ENCODE measurements at regions not wholly inside any gene's neighbourhood (a gene's known extent, or its start where the extent isn't known, plus 50 kb on each side); places are given as distances from the start of the nearest gene placed in this dataset.

DNA sequence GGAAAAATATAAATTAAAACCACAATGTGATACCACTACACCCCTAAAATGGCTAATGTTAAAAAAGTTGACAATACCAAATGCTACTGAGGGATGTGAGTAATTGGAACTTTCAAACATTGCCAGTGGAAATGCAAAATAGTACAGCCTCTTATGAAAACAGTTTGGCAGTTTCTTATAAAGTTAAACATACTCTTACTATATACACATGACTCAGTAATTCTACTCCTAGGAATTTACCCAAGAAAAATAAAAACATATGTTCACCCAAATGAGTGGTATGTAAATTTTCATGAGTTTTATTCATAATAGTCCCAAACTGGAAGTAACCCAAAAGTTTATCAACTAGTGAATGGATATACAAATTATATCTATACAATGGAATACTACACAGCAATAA lies 228.0 kb downstream of the CYP26B1 start:
- DNase-seq, result no peak

DNA sequence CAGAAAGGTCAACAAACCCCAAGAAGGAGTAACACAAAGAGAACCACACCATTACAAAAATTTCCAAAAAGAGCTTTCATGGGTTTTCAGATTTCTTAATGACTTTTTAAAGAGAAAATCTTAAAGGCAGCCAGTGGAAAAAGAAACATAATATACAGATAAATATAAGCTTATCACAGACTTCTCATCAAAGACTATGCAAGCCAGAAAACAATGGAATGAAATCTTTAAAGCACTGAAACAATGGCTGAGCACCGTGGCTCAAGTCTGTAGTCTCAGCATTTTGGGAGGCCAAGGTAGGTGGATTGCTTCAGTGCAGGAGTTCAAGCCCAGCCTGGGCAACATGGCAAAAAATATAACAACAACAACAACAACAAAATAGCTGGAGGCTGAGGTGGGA lies 237.4 kb downstream of the CYP26B1 start:
- no peak for DNase-seq

GRCh38 chr2:71908798-71909197 lies 238.9 kb downstream of the CYP26B1 start:
- DNase-seq, result no peak

- no peak for DNase-seq
Observed at GRCh38 chr2:71907503-71907902, 240.2 kb downstream of the CYP26B1 start.

- DNase-seq, result no peak
Observed at GRCh38 chr2:71906357-71906973, 241.2 kb downstream of the CYP26B1 start.

DNA sequence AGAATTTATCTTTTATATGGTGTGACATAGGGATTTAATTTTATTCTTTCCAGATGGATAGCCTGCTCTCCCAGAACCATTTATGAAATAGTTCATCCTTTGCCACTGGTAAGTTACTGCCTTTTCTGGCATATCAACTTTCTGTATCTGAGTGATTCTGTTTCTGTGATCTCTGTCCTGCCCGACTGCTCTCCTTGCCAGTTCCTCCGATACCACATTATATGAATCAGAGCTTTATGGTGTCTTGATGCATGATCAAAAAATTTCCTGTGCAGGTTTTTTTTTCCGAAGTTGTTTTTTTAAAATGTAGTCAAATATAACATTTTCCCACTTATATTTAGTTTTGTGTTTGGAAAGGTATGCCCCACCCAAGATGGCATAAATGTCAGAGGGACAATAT lies 242.5 kb downstream of the CYP26B1 start:
- no peak for DNase-seq

- no peak for DNase-seq
Observed at GRCh38 chr2:71903841-71904240, 243.8 kb downstream of the CYP26B1 start.

- DNase-seq, result no peak
Observed at GRCh38 chr2:71901466-71901865, 246.2 kb downstream of the CYP26B1 start.

- DNase-seq, result no peak
Observed at GRCh38 chr2:71898851-71899681, 248.6 kb downstream of the CYP26B1 start.

GRCh38 chr2:71898375-71898774 lies 249.3 kb downstream of the CYP26B1 start:
- no peak for DNase-seq

DNA sequence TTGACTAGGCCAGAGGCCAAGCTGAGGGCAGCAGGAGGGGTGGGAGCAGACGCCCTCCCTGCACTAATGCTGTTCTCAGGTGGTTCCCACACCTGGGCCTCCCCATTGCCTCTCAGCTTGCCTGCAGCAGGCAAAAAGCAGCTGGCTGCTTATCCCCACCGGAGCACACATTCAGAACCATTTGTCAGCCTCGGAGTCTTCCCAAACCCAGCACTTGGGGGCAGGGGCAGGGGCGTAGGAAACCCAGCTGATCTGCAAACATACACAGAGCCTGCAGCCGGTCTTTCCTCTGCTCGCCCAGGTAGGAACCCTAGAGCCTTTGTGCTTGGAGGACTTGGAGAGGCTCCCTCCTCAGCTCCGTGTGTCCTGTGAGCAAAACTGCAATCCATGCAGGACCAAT lies 249.8 kb downstream of the CYP26B1 start:
- DNase-seq, result no peak

GRCh38 chr2:71897137-71897480 lies 250.6 kb downstream of the CYP26B1 start:
- no peak for DNase-seq

DNA sequence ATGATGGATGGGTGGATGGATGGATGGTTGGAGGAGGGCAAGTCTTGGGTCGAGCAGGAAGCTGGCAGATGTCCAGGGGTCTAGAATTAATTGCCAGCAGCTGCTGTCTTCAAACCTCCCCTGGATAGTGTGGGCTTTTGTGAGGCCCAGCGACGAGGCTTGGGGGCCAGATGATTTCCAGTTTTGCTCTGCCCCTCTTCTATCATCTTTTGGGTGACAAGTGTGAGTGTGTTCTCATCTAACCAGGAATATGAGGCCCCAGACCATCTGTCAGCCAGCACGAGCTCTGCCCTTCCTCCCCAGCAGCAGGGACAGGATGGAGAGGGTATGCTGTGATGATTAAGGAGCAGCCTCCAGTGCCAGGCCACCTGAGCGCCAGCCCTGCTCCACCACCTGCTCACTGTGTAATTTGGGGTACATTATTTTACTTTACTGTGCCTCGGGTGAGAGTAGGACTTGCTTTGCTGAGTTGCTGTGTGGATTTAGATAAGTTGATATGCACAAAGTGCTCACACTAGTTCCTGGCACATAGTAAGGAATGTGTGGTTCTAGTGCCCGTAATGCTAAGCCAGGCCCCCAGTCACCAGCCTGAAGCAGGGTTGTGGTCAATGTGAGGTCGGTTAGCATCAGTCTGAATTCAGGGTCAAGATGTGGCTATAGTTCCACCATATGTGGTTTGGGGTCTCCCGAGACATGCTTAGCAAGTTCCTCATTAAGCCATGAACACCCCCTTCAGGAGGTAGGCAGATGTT lies 251.1 kb downstream of the CYP26B1 start:
- DNase-seq, result no peak

DNA sequence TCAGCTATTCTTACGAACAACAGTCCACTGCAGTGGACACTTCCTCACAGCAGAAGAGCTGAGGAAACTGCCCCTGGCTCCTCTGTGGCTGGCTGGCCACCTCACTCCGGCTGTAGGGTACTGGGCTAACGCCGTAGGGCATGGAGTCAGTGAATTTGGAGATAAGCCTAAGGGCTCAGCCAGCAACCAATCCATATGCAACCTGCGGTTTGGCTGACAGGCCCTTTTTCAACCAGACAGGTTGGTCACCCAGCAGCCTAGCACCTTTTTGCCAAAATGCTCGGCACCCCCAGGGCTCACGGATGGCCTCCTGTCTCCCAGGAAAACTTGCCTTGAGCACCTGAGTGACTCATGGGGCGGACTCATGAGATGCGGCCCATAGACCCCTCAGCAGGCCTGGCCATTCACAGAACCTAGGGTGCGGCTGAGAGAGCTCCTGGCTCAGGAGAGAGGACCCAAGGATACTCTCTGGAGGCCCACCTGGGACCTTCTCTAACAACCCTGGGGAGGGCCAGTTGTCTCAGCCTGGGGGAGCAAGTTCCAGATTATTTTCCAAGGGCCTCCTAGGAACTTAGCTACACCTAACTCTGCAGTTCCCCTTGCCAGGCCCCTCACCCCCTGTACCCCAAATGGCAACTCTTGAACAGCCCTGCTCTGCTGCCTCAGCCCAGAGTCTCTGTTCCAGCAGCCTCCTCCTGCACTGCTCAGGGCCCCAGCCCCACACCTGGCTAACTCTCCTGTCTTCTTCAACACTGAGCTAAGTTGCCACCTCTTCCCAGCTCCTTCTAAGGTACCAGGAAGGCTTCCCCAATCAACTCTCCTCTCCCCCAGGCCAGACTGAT lies 252.1 kb downstream of the CYP26B1 start:
- DNase-seq, result no peak

DNA sequence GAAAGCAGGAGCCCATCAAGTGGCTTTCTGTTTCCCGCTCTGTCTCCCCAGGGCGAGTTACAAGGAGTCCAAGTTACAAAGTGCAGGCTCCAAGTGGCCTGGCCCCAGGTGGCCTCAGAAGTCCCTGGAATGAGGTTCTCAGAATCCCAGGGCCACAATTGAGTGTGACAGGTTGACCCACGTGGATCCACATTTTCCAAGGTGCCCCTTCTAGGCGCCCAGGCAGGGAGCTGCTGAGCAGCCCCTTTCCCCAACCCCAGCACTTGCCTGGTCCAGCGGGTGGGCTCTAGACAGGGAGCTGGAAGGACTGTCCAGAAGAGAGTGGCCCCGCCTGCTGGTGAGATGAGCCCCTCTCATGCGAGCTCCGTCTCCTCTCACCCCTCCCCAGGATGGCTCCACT lies 253.4 kb downstream of the CYP26B1 start:
- DNase-seq, result no peak

GRCh38 chr2:71893646-71894045 lies 254.0 kb downstream of the CYP26B1 start:
- no peak for DNase-seq

DNA sequence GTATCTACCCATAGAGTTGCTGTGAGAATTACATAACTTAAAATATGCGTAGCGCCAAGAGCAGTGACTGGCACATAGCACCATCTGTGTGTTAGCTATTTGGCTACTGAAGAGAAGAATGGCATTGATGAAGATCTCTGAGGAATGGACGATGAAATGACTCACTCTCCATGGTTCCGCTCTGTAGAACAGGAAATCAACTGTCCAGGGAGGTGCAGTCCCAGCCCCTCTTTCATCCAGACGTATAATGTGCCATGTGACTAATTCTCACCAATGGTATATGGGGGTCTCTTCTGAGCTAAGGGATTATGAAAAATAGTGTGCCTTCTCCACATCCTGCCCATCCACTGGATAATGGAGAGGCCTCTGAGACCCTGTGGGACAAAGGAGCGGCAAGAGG lies 254.8 kb downstream of the CYP26B1 start:
- DNase-seq, result no peak

GRCh38 chr2:71892423-71892730 lies 255.3 kb downstream of the CYP26B1 start:
- DNase-seq, result no peak

- DNase-seq, result no peak
Observed at GRCh38 chr2:71891719-71892422, 255.8 kb downstream of the CYP26B1 start.

DNA sequence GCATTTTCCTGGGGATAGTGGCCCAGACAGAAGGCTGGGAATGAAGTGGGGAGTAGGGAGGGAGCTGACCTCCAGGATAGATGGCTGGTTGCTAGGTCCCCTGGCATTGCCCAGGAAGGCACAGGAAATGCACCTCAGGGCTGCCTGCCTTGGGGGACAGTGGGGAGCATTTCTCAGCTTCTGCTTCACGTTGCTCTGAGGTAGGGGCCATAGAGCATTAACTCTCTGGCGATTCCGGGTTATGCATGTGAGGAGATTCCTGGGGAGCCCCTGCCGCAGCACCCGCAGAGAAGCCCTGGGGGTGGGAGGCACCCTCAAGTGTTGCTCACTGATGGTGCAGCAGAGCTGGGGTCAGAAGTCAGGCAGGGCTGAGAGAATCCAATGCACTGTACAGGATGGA lies 256.5 kb downstream of the CYP26B1 start:
- DNase-seq, result no peak

GRCh38 chr2:71889759-71890684 lies 257.6 kb downstream of the CYP26B1 start:
- DNase-seq, result no peak
